ENCODE measurements at regions not wholly inside any gene's neighbourhood (a gene's known extent, or its start where the extent isn't known, plus 50 kb on each side); places are given as distances from the start of the nearest gene placed in this dataset.

- TF ChIP-seq CTCF (IDR thresholded peaks at IDR 0.05) (no peak), POLR2A (IDR thresholded peaks at IDR 0.05) (no peak)
Observed at GRCh38 chr22:47369020-47369419, 606.6 kb downstream of the TBC1D22A start.

Data from heart left ventricle (tissue), 13 donors.